HuH-7 (cell line): ENCODE measurements at regions not wholly inside any gene's neighbourhood (a gene's known extent, or its start where the extent isn't known, plus 50 kb on each side); places are given as distances from the start of the nearest gene placed in this dataset.
A peak's percentile ranks its signal among the peaks of the same experiment; 100 is the strongest.

ENCODE experiments used
- DNase-seq: peaks from one replicate; pipeline ENCODE4 v3.0.0; 2011; ENCODE audit warnings: low spot score

DNA sequence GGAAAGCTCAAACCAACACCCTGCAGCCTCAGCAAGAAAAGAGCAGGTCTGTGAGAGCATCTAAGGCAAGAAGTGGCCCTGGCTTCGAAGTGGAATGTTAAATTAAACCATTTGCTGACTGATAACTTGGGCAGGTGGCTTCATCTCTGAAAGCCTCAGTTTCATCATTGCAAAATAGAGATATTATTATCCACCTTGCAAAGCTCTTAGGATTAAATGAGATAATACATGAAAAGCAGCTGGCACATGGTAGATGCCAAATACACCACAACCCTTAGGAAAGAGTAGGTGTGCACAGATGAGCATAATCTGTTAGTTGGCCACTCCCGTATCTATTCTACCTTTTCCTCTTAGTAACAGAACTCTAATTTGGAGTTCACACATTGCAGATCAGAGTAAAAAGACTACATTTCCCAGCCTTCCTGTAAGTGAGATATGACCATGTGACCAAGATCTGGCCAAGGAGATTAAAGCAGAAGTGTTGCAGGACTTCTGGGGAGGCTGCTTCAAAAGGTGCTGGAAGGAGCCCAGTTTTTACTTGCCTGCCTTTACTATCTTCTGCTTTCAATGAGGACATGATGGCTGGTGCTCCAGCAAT lies 288.7 kb downstream of the SOX9 start:
- no peak for DNase-seq

DNA sequence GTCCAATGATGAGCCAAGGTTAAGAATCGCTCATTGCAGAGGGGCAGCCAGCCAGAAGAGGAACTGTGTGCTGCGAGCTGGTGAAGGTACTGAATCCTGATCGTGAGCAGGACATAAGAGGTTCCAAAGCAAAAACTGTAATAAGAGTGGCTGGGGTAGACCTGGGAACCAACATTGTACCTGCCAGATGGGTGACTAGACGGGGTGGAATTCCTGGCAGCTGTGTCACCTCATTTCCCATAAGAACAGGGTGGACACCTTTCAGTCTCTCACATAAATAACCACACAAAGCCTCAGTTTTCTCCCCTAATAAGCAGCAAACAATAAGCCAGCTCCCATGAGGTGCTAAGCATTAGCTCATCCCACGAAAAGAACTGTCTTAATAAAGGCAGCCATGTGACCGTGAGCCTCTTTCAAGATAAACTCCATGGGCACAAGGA lies 290.3 kb downstream of the SOX9 start:
- no peak for DNase-seq

DNA sequence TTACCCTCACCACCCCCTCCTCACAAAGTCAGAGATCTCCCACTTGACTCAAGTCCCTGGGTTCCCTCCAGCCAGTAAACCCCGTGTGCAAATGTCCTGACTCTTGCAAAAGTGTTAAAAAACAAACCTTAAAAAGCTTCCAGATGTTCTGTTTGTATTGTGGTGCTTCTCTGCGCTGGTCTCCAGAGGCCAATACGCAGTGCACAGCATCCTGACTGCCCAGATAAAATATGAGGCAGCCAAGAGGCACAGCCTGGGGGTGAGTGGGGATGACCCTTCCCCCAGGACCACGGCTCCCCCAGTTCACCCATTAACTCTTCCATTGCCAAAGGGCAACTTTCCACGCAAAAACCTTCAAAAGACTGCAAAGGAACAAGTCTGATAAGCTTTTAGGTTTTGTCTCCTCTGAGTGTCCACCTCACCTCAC lies 291.8 kb downstream of the SOX9 start:
- no peak for DNase-seq

DNA sequence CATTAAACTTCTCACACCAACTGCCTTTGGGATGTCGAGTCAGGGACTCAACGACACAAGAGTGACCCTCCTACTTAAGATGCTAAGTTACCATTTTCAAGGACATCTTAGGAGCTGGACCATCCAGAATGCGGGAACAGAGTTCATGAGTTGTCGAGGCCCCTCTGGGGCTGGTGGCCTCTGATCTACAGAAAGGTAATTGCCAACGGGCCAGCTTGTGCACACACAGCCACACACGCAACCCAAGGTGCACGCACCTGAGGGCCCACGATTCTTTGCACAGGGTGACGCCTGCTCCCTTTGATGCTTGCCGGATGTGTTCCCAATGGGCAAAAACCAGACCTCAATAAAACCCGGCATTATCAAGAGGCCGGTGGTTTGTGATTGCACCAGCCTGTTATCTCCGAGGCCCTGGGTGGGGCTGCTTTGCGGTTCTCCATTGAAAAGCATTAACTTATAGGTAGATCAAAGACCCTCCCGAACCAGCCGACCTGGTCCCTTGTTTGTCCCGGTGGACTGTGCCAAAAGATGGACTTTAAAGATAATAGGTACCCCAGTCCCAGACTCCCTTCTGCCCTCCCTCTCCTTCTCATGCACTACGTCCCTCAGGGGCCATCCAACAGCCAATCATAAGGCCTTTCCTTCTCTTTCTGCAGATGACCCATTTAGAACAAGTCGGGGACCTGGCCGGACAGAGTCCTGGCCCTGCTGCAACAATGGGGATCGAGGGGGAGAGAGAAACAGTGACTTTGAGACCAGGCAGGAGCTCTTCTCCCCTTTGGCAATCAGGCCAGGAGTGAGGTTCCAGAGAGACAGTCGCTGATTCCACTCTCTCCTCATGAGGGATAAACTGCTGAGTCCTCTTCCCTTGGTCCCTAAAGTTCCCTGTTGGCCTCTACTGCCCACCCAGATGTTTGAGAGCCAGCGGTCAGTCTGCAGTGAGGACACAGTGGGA lies 292.5 kb downstream of the SOX9 start:
- no peak for DNase-seq

DNA sequence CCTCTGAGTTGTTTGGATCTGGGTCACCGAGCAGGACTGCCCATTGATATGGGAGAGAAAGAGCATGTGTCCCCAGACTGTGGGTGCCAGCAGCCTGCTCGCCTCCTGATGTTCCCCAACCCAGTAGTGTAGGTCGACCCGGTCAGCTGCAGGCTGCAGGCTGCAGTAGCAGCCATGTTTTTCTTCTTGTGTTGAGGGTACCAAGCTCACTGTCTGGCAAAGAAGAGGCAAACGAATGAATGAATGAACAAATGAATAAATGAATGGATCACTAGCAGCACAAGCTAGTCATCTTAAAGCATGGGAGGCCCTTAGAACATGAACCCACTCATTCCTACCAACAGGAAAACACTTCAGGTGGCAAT lies 293.2 kb downstream of the SOX9 start:
- DNase-seq = no peak

DNA sequence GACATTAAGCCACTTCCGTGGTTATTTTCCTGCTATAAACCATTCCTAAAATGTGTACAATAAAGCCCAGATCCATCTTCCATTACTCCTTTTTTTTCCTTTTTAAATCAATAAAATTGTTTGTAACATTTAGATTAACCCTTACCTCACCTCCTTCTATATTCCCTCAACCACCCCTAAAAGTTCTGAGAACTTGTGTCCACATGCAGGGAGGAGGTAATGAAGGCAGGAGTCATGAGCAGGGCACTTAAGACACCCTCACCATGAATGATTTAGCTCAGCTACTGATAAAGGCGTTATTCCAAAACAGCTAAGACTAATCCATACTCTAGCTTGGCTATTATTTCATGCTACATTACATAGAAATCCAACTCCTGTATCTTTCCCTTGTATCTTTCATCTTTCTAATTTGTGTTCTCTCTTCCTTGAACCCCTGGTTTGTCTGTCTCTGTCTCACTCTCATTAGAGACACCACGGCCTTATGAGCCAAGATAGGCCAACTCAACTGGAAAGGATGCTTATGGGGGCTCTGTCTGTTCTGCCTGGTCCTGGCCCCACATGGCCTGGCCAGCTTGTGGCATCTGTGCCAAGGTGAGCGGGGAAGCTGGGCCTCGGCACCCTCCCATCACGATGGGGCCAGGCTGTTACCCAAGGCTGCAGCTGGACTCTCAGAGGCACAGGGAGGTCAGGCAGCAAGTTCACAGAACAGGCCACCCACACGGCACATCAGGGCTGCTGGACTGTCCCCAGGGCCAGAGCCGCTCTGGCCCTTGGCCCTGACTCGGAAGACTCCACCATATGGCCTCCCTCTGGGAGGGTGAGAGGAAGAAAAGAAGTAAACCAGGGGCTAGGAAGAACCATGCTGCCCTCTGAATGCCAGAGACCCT lies 294.4 kb downstream of the SOX9 start:
- DNase-seq = no peak

DNA sequence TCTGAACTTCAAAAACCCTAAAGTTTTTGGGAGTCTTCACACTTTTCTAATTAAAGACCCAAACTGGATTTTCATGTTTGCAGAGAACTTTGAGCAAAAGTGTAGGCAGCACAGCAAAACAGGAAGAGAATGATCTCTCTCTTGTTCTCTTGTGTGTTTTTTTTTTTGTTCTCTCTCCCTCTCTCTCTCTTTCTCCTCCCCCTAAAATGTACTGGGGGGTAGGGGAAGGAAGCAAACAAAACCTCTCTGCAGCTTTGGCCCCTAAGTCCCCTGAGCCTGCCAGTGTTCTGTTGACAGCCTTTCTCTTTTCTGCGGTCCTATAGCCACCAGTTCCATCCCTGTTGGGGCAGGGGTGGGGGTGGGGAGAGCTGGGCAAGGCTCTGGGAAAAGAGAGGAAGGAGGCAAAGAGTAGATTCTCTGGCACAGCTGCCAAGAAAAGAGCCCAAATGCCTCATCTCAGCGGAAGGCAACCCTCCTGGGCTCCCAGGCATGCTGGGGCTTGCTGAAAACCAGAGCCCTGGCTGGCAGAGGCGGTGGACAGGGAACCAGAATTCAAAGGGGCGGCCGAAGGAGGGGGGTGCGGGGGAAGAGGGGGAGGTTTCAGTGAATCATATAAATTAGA lies 295.3 kb downstream of the SOX9 start:
- no peak for DNase-seq

DNA sequence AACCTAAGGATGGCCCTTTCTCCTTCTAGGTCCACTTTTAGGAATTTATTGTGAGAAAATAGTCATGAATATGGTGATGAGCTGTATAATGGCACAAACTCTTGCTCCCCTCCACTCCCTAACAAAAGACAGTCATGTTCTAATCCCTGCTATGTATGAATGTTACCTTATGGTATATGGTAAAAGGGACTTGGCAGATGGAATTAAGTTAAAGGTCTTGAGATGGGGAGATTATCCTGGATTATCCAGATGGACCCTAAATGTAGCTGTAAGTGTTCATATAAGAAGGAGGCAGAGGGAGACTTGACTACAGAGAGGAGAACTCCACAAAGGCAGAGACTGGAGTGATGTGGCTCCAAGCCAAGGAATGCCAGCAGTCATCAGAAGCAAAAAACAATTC lies 296.1 kb downstream of the SOX9 start:
- DNase-seq = no peak

DNA sequence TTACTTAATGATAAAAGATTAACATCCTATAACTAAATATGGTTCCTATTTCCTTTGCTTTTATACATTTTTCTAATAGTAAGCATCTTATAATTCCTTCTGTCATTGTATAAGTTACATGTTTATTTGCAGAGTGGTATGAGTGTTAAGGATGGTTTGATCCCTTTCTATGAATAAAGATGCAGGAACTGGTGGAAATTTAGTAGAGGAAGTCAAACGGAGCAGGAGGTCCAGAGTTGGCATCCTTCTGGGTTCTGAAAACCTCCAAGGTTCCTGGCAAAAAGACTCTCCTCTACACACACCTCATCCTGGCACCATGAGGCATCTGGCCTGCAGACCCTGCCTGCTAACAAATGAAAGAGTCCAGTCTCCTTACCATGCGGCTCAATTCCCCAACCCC lies 296.8 kb downstream of the SOX9 start:
- DNase-seq = no peak

DNA sequence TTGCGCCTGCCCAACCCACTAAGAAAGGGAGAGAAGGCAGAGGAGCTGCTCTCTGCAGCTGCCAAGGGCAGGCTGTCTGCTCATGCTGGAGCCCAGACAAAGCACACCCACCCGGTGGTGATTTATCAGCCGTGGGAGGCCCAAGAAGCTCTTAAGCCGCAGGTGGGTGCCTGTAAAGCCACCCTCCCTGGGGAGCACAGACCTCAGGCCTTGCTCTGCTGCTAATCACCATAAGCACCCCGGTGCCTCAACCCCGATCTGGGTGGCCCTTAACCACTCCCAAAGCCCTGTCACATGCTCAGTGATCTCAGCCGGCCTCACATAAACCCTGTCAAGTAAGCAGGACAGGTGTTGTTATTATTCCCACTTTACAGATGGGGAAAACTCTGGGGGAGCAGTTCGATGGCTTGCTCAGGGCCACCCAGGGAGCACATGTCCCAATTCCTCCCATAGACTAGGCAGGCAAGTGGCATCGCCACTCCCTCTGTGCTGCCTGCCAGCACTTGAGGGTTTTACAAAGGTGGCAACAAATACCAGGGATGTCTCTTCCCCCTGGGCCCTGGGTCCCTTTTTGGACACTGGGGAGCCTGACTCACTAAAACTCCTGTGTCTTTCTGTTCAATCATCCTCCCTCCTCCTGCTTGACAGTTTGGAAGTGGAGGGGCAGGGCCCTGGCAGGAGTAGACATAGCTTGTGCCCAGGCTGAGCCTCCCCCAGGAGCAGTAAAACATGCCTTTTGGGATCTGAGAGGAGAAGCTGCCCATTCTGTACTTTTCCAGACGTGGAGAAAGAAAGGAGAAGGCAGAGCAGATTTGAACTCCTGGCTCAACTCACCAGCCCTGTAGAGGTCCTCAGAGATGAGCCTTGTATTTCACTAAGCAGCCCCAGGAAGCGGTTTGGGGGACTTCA lies 299.3 kb downstream of the SOX9 start:
- DNase-seq = no peak

DNA sequence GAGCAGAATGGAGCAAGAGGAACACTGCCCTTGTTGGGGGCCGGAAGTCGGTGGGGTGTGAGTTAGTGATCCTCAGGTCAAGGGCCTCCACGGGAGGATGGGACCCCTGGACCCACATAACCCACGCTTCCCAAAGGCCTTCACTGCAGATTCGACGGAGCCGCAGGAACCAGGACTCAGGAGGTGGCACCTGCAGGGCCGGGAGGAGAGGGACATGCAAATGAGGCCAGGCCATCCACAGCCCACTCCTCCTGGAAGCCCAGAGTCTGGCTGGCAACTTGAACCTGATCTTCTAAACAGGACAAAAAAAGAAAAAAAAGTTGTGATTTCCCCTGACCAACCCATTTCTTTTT lies 299.9 kb downstream of the SOX9 start:
- no peak for DNase-seq

DNA sequence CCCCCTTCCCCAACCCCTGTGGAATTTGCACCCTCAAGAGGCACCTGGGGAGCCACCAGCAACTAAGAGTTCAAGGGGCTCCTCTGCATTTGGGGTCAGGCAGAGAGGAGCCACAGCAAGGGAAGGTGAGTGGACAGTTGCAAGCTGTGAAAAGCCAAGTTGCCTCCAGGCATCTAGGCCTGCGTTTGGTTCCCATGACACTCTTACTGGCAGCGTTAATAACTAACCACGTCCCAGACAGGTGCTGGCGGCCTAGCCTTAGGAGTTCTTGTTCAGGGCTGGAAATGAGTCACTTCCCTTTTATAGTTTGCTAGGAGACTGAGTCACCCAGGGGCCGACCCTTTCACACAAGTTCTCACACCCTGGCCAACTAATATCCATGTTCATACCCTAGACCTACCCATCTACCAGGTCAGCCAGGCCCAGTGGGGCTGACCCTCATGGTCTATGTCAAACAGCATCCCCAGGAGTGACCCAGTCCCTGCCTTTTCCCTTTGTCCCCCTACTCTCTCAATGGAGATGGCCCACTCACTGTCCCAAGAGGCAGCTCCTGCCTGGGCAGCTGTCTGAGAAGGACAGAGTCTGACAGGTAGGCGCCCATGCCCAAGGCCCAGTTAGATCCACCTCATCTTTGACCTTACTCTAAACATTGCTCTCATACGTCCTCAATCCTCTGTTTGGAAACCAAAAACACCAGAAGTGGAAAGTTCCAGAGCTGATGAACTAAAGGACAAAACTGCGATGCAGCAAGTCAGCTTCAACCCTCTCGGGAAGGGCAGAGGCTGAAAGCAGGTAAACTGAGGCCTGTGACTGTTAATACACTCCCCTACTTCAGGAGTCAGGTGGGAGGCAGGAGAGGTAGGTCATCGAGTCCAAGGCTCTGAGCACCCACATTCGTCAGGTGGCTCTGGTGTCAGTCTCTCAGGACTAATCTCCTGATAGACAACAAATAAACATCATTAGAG lies 300.6 kb downstream of the SOX9 start:
- peak; percentile 63 for DNase-seq

DNA sequence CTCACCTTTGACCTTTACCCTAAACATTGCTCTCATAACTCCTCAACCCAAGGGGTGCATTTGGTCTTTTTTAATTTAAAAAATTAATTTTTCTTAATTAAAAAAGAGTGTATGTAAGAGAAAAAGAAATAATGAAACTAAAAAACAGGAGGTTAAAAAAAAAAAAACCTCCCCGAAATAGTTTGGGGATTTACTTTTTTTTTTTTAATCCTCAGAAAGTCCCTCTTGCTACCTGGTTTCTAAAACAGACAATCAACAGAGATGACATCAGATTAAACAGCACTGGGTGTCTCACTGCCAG lies 301.3 kb downstream of the SOX9 start:
- DNase-seq = no peak

DNA sequence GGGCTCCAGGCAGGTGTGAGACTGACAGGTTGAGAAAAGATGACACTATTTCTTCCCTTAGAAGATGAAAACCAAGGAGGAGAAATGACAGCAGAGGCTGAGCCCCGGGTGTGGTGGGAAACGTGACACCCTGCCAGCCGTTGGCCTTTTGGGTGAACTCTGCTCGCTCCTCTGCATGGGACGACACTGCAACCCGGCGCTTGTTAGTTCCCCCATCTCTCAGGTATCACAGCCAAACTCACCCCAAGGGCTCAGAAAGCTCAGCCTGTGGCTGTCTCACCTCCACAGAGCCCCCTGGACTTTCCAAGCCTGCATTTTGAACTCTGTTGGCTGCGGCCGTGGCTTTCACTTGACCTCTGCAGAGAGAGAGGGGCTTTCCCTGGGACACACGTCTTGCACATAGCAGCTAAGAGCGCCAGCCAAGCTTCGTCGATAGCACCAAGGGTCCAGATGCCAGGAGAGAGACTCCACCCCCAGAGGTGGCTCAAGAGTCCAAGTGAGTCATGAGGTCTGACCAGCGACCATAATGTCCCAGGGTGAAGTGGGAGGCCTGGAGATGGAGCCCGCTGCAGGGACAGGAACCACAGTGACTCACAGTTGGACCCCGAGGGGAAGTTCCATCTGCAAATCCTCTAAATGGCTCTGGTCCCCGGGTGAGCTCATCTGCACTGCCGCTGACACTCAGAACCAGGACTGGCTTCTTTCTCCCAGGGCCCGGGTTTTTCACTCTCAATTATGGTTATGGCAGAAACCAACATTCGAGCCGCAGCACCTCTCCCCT lies 301.9 kb downstream of the SOX9 start:
- no peak for DNase-seq

DNA sequence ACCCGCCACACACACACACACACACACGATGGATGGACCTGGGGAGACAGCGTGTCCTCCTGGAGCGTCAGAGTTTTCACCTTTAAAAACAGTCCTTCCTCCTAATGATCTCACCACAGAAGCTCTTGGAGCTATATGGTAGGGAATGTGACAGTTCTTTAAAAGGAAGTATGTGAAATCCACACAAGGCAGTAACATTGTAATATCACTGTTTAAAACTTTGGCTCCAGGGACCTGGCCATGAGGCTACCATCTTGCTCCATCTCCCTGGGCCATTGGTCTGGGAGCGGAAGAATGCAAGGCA lies 302.4 kb downstream of the SOX9 start:
- DNase-seq = no peak

DNA sequence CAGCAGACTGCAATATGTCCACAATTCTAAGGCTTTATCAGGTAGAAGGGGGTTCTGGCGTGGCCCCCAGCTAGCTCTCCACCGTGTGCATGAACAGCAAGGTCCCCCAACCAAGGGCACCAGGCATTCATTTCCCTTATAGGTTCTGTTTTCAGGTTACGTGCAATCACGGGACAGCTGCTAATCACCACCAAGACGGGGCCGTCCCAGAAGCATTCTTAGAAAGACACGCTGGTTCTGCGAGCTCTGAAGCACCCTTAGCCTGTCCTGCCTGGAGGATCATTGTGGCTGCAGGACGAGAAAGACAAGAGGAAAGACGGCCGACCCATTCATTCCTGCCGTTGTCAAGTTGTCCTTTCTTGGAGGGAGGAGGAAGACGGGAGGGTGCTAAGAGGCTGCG lies 302.9 kb downstream of the SOX9 start:
- DNase-seq = no peak

DNA sequence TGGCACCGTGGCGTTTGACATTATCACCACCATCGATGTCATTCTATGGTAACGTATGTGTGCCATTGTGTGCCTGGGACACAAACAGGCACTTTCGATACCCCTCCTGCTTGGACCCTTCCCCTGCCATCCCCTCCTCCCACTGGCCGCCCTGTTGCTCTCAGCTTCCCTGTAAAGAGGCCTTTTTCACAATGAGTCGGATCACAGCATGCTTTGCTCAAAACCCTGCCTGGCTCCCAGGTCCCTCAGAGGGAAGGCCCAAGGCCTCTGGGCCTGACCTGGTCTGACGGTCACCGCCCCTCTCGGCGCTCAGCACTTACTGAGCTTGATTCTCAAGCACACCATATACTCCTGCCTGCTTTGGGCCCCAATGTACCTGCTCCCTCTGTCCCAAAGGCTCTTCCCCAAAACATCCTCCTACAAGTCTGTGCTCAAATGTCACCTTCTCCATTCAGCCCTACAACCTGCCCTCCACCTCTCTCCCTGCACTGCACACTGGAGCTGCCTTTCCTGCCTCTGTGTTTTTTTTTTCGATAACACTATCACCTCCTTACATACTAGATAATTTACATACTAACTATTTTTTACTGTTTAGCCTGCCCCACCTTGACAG lies 303.8 kb downstream of the SOX9 start:
- DNase-seq = no peak

DNA sequence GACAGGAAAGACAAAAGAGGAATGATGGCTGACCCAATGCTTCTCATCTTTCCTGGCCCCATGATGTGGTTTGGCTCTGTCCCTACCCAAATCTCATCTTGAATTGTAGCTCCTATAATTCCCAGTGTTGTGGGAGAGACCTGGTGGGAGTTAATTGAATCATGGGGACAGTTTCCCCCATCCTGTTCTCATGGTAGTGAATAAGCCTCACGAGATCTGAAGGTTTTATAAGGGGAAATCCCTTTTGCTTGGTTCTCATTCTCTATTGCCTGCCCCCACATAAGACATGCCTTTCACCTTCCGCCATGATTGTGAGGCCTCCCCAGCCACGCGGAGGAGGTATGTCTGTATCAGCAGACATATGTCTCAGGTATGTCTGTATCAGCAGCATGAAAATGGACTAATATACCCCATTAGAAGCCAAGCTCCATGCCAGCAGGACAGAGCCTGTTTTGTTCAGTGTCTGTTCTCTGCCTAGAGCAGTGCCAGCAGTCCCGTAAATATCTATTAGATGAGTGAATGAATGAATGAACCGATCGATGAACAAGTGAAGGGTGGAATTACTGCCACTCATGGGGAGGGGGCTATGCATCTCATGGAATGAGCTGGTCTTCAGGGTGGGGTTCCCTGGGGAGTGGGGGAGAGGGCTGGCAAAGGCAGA lies 304.4 kb downstream of the SOX9 start:
- DNase-seq = no peak

DNA sequence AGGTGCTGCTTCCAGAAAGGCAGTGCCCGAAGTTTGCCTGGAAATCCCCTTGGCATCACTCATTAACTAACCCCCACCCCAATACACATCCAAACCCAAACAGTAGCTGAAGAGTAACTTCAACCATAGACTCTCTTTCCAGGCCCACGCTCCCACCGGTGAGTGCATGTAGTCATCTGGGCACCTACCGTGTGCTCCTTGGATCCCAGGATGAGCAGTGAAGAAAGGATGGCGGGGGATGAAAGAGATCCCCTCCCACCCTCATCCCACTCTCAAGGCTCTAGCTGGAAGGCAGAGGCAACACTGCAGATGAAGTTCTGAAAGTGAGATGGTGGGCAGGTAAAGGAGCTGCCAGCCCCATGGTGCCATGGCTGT lies 305.0 kb downstream of the SOX9 start:
- DNase-seq = no peak
